HCT116 (cell line): ENCODE measurements at regions not wholly inside any gene's neighbourhood (a gene's known extent, or its start where the extent isn't known, plus 50 kb on each side); places are given as distances from the start of the nearest gene placed in this dataset.

Source experiments
- ATAC-seq: fragments of 200-7000 bp; cut with Tn5 transposase; 2 replicates; pipeline ENCODE4 v1.9.1; 2020; ENCODE audit warnings: mild to moderate bottlenecking, moderate library complexity
- BruUV-seq: library from RNA; stranded (reverse); fragments of 400-500 nt; replicated peaks from 2 replicates; lab custom pipeline; 2021; lab: Mats Ljungman, UMichigan
- CTCF ChIA-PET: fragments of 300-600 bp; sonication (Branson Sonifier 250); formaldehyde crosslinking; loops from one replicate; lab custom pipeline; 2021; ENCODE audit warnings: antibody characterized with exemption; lab: Charles Lee
- POLR2A ChIA-PET: fragments of 300-600, 350-600 bp; sonication (Branson Sonifier 250); formaldehyde crosslinking; loops from one replicate; lab custom pipeline; 2021; ENCODE audit warnings: antibody characterized with exemption; lab: Charles Lee
- RAD21 ChIA-PET, 2 experiments: fragments of 300-600 bp; sonication (Branson Sonifier 250); formaldehyde crosslinking; loops; one replicate each; lab custom pipeline; 2023; ENCODE audit warnings: low total read pairs in 2 of 2; ENCODE audit not compliant: uncharacterized antibody in 2 of 2, unreplicated experiment in 2 of 2, low non-redundant PET in 1 of 2; lab: Charles Lee
- DNase-seq: peaks from one replicate; pipeline ENCODE4 v3.0.0-alpha.2; 2010; ENCODE audit warnings: low read depth, low spot score
- H2AFZ ChIP-seq: fragments of 200-600 bp; shearing (Covaris generic), sonication (generic); 2 replicates; pipeline ENCODE4 v1.6.1; 2017; ENCODE audit warnings: low read depth, mixed run types, mixed read lengths, antibody characterized with exemption, low read length; ENCODE audit not compliant: poor library complexity, severe bottlenecking
- H3K27ac ChIP-seq: 2 replicates; pipeline ENCODE4 v1.5.1; 2012; ENCODE audit warnings: low read depth, low read length
- H3K27me3 ChIP-seq: fragments of 200-600 bp; sonication (generic); 2 replicates; pipeline ENCODE4 v1.6.1; 2016; ENCODE audit warnings: mixed run types, low read length, mixed read lengths; ENCODE audit not compliant: insufficient read depth
- H3K36me3 ChIP-seq, 2 experiments: fragments of 200-500 bp in 1 of 2; fragments of 200-600 bp in 1 of 2; sonication (Bioruptor generic) in 1 of 2; sonication (generic) in 1 of 2; 2 replicates each; pipeline versions ENCODE4 v1.5.1 to v1.6.1; 2014 to 2016; ENCODE audit warnings: low read length in 2 of 2, inconsistent platforms in 1 of 2, mixed read lengths in 1 of 2, mixed run types in 1 of 2; ENCODE audit not compliant: insufficient read depth in 2 of 2, control insufficient read depth in 1 of 2
- H3K4me1 ChIP-seq, 2 experiments: fragments of 200-600 bp in 1 of 2; sonication (generic) in 1 of 2; 2 replicates each; pipeline versions ENCODE4 v1.5.1 to v1.6.1; 2012 to 2017; ENCODE audit warnings: low read length in 2 of 2, inconsistent platforms in 1 of 2, mild to moderate bottlenecking in 1 of 2, mixed read lengths in 1 of 2, mixed run types in 1 of 2, moderate library complexity in 1 of 2; ENCODE audit not compliant: insufficient read depth in 2 of 2, control insufficient read depth in 1 of 2
- H3K4me2 ChIP-seq: fragments of 200-600 bp; sonication (generic); 2 replicates; pipeline ENCODE4 v1.6.1; 2017; ENCODE audit warnings: mixed run types, low read length, mixed read lengths
- H3K4me3 ChIP-seq, 2 experiments: fragments of 200-600 bp in 1 of 2; sonication (generic) in 1 of 2; replicated peaks in 1 of 2; 2 replicates each; pipeline ENCODE4 v1.5.1; 2011 to 2016; ENCODE audit warnings: low read length in 2 of 2, control low read depth in 1 of 2, low read depth in 1 of 2, mild to moderate bottlenecking in 1 of 2, mixed read lengths in 1 of 2, mixed run types in 1 of 2
- H3K79me2 ChIP-seq: fragments of 200-600 bp; sonication (generic); 2 replicates; pipeline ENCODE4 v1.6.1; 2017; ENCODE audit warnings: mild to moderate bottlenecking, mixed run types, low read length, moderate library complexity, mixed read lengths; ENCODE audit not compliant: insufficient read depth
- H3K9ac ChIP-seq: fragments of 200-600 bp; sonication (generic); 2 replicates; pipeline ENCODE4 v1.6.1; 2016; ENCODE audit warnings: low read length, mixed read lengths
- H3K9me2 ChIP-seq: fragments of 200-600 bp; sonication (generic), shearing (Covaris generic); 2 replicates; pipeline ENCODE4 v1.6.1; 2017; ENCODE audit warnings: mixed run types, mild to moderate bottlenecking, moderate library complexity; ENCODE audit not compliant: insufficient read depth
- H3K9me3 ChIP-seq, 2 experiments: fragments of 200-500 bp in 1 of 2; fragments of 200-600 bp in 1 of 2; sonication (Bioruptor generic) in 1 of 2; sonication (generic) in 1 of 2; 2 replicates each; pipeline ENCODE4 v1.6.1; 2014 to 2017; ENCODE audit warnings: low read length in 2 of 2, mixed read lengths in 2 of 2, inconsistent platforms in 1 of 2, low read depth in 1 of 2, mild to moderate bottlenecking in 1 of 2, mixed run types in 1 of 2, moderate library complexity in 1 of 2; ENCODE audit not compliant: control insufficient read depth in 1 of 2, insufficient read depth in 1 of 2
- H4K20me1 ChIP-seq: fragments of 200-600 bp; sonication (generic), shearing (Covaris generic); 2 replicates; pipeline ENCODE4 v1.6.1; 2017; ENCODE audit warnings: mixed run types, mild to moderate bottlenecking, moderate library complexity; ENCODE audit not compliant: insufficient read depth
- CEBPB ChIP-seq: IDR thresholded peaks from 2 replicates; pipeline ENCODE4 v1.6.1; 2012; ENCODE audit warnings: low read depth
- EGR1 ChIP-seq: IDR thresholded peaks from 2 replicates; pipeline ENCODE4 v1.6.1; 2012; ENCODE audit warnings: low read depth
- ELF1 ChIP-seq: IDR thresholded peaks from 2 replicates; pipeline ENCODE4 v1.6.1; 2012; ENCODE audit warnings: low read depth, borderline replicate concordance
- EZH2 ChIP-seq: fragments of 200-600 bp; sonication (generic); IDR thresholded peaks from 2 replicates; pipeline ENCODE4 v1.6.1; 2017; ENCODE audit warnings: antibody characterized with exemption, mixed run types
- EZH2phosphoT487 ChIP-seq: fragments of 200-600 bp; IDR thresholded peaks from 2 replicates; pipeline ENCODE4 v1.6.1; 2018; ENCODE audit warnings: antibody characterized with exemption, borderline replicate concordance
- POLR2AphosphoS5 ChIP-seq: IDR thresholded peaks from 2 replicates; pipeline ENCODE4 v1.6.1; 2011; ENCODE audit warnings: mild to moderate bottlenecking, low read depth, low read length, moderate library complexity
- RAD21 ChIP-seq: IDR thresholded peaks from 2 replicates; pipeline ENCODE4 v1.6.1; 2012; ENCODE audit warnings: low read depth, mild to moderate bottlenecking
- SRF ChIP-seq: IDR thresholded peaks from 2 replicates; pipeline ENCODE4 v1.6.1; 2012; ENCODE audit warnings: low read depth
- TCF7L2 ChIP-seq: IDR thresholded peaks from 2 replicates; pipeline ENCODE4 v1.7.0; 2011; ENCODE audit warnings: borderline replicate concordance, inconsistent platforms; ENCODE audit not compliant: insufficient read depth, insufficient read length; ENCODE audit errors: extremely low read depth
- YY1 ChIP-seq: IDR thresholded peaks from 2 replicates; pipeline ENCODE4 v1.6.1; 2011; ENCODE audit warnings: low read length, low read depth, moderate library complexity, mild to moderate bottlenecking; ENCODE audit not compliant: insufficient replicate concordance; ENCODE audit errors: extremely low read depth
- ZNF274 ChIP-seq: fragments of 200-500 bp; sonication (Bioruptor generic); IDR thresholded peaks from 2 replicates; pipeline ENCODE4 v1.6.1; 2014; ENCODE audit warnings: mild to moderate bottlenecking, low read depth, low read length, inconsistent platforms
- intact Hi-C: fragments of 100-400 bp; cut with micrococcal nuclease; formaldehyde crosslinking; loops from 2 replicates; pipeline ENCODE4 v1.10.0; 2022
- TF ChIP-seq, protein P1 (sequence below): IDR thresholded peaks from 2 replicates; pipeline ENCODE4 v1.6.1; 2012
- TF ChIP-seq, protein P2 (sequence below): IDR thresholded peaks from 2 replicates; pipeline ENCODE4 v1.6.1; 2012; ENCODE audit warnings: low read depth
- TF ChIP-seq, protein P3 (sequence below), 3 experiments: fragments of 200-600 bp in 1 of 3; sonication (generic) in 1 of 3; IDR thresholded peaks in 2 of 3; conservative IDR thresholded peaks in 1 of 3; 2 replicates each; pipeline ENCODE4 v1.5.1; 2012 to 2017; ENCODE audit warnings: low read depth in 2 of 3, low read length in 2 of 3, antibody characterized with exemption in 1 of 3, borderline replicate concordance in 1 of 3, control low read depth in 1 of 3, mild to moderate bottlenecking in 1 of 3, mixed read lengths in 1 of 3, mixed run types in 1 of 3, moderate library complexity in 1 of 3; ENCODE audit not compliant: insufficient read depth in 1 of 3
- TF ChIP-seq, protein P4 (sequence below): IDR thresholded peaks from 2 replicates; pipeline ENCODE4 v1.6.1; 2011; ENCODE audit warnings: mild to moderate bottlenecking, low read length, moderate library complexity; ENCODE audit not compliant: insufficient replicate concordance; ENCODE audit errors: extremely low read depth

DNA sequence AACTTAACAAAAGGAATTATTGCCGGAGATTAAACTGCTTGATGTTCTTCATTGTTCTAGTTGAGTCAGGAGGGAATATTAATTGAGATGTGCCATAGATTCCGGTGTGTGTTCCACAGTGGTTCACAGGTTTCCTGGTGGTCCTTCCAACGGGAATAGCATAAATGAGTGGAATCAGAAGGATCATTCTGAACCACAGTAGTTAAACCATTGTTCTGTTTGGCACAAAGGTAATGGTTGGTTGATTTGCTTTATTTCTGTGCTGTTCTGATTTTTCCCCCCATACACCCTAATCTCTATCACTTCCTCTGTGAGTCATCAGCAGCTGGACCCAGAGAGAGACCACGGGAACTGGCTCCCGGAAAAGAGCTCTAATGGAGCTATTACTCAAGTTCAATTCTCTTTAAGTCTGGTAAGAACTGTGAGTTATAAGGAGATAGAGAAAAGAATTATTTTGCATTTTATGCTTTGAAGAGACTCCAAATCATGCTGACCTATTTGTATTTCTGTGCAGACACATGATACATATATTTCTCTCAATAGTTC, 627.2 kb downstream of the ZIC1 start:
- CTCF ChIA-PET: no interaction called here
- H3K79me2 ChIP-seq: no peaks in the 10 kb centered on the region
- no peak overlapping the region for H3K27ac ChIP-seq
- no peak overlapping the region for H3K4me2 ChIP-seq
- no peaks in the 10 kb centered on the region for H4K20me1 ChIP-seq
- DNase-seq (no peak), ATAC-seq (no peak)
- no peak overlapping the region for H3K9ac ChIP-seq
- H2AFZ ChIP-seq: no peak overlapping the region
- no peaks in the 10 kb centered on the region for H3K27me3 ChIP-seq
- no peak overlapping the region for H3K4me3 ChIP-seq
- no peaks in the 10 kb centered on the region for H3K36me3 ChIP-seq
- intact Hi-C loops: no loop called here
- H3K9me2 ChIP-seq: no peaks in the 10 kb centered on the region
- H3K9me3 ChIP-seq: no peaks in the 10 kb centered on the region
- TF ChIP-seq CEBPB (no peak), ELF1 (no peak), EZH2 (no peak), YY1 (no peak), SRF (no peak), POLR2AphosphoS5 (no peak), TCF7L2 (no peak), EGR1 (no peak), RAD21 (no peak), ZNF274 (no peak), EZH2phosphoT487 (no peak)
- TF ChIP-seq, protein P1, sequence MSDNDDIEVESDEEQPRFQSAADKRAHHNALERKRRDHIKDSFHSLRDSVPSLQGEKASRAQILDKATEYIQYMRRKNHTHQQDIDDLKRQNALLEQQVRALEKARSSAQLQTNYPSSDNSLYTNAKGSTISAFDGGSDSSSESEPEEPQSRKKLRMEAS: no peak
- TF ChIP-seq, protein P2, sequence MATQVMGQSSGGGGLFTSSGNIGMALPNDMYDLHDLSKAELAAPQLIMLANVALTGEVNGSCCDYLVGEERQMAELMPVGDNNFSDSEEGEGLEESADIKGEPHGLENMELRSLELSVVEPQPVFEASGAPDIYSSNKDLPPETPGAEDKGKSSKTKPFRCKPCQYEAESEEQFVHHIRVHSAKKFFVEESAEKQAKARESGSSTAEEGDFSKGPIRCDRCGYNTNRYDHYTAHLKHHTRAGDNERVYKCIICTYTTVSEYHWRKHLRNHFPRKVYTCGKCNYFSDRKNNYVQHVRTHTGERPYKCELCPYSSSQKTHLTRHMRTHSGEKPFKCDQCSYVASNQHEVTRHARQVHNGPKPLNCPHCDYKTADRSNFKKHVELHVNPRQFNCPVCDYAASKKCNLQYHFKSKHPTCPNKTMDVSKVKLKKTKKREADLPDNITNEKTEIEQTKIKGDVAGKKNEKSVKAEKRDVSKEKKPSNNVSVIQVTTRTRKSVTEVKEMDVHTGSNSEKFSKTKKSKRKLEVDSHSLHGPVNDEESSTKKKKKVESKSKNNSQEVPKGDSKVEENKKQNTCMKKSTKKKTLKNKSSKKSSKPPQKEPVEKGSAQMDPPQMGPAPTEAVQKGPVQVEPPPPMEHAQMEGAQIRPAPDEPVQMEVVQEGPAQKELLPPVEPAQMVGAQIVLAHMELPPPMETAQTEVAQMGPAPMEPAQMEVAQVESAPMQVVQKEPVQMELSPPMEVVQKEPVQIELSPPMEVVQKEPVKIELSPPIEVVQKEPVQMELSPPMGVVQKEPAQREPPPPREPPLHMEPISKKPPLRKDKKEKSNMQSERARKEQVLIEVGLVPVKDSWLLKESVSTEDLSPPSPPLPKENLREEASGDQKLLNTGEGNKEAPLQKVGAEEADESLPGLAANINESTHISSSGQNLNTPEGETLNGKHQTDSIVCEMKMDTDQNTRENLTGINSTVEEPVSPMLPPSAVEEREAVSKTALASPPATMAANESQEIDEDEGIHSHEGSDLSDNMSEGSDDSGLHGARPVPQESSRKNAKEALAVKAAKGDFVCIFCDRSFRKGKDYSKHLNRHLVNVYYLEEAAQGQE: no peak
- TF ChIP-seq, protein P3, sequence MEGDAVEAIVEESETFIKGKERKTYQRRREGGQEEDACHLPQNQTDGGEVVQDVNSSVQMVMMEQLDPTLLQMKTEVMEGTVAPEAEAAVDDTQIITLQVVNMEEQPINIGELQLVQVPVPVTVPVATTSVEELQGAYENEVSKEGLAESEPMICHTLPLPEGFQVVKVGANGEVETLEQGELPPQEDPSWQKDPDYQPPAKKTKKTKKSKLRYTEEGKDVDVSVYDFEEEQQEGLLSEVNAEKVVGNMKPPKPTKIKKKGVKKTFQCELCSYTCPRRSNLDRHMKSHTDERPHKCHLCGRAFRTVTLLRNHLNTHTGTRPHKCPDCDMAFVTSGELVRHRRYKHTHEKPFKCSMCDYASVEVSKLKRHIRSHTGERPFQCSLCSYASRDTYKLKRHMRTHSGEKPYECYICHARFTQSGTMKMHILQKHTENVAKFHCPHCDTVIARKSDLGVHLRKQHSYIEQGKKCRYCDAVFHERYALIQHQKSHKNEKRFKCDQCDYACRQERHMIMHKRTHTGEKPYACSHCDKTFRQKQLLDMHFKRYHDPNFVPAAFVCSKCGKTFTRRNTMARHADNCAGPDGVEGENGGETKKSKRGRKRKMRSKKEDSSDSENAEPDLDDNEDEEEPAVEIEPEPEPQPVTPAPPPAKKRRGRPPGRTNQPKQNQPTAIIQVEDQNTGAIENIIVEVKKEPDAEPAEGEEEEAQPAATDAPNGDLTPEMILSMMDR (IDR thresholded peaks at IDR 0.05 in 2 of 3, conservative IDR thresholded peaks at IDR 0.05 in 1 of 3; ENCODE audit: borderline replicate concordance in 1 of 3, insufficient read depth in 1 of 3, low read depth in 2 of 3, low read length in 2 of 3): no peak
- TF ChIP-seq, protein P4, sequence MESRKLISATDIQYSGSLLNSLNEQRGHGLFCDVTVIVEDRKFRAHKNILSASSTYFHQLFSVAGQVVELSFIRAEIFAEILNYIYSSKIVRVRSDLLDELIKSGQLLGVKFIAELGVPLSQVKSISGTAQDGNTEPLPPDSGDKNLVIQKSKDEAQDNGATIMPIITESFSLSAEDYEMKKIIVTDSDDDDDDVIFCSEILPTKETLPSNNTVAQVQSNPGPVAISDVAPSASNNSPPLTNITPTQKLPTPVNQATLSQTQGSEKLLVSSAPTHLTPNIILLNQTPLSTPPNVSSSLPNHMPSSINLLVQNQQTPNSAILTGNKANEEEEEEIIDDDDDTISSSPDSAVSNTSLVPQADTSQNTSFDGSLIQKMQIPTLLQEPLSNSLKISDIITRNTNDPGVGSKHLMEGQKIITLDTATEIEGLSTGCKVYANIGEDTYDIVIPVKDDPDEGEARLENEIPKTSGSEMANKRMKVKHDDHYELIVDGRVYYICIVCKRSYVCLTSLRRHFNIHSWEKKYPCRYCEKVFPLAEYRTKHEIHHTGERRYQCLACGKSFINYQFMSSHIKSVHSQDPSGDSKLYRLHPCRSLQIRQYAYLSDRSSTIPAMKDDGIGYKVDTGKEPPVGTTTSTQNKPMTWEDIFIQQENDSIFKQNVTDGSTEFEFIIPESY: no peak
- TF ChIP-seq, all 23 proteins: peak for 0
- BruUV-seq: no TSS peak
- no peaks in the 10 kb centered on the region for H3K4me1 ChIP-seq
- ChIA-PET POLR2A (no interaction called here), RAD21 (no interaction called here)
